Lower leg skin (tissue), 4 donors: ENCODE measurements at regions not wholly inside any gene's neighbourhood (a gene's known extent, or its start where the extent isn't known, plus 50 kb on each side); places are given as distances from the start of the nearest gene placed in this dataset.

Source experiments
- DNase-seq, 2 donors: peaks; one replicate each; pipeline ENCODE4 v3.0.0-alpha.2; 2019; ENCODE audit warnings: low spot score in 2 of 2
- H3K4me3 ChIP-seq: fragments of 200-600 bp; sonication (generic); 2 replicates; pipeline ENCODE4 v1.5.1; 2017; ENCODE audit warnings: mild to moderate bottlenecking, low read depth; ENCODE audit not compliant: poor library complexity, severe bottlenecking
- POLR2A ChIP-seq, 2 donors: fragments of 450-650 bp; IDR thresholded peaks; one replicate each; pipeline ENCODE4 v1.6.1; 2016 to 2017; ENCODE audit warnings: antibody characterized with exemption in 2 of 2, mild to moderate bottlenecking in 1 of 2, moderate library complexity in 1 of 2
- WGBS, 2 donors: methylation state at CpG; one replicate each; pipeline ENCODE4 v1.1.5; 2018; 5-methylcytosine and 5-hydroxymethylcytosine counted together
- intact Hi-C: fragments of 100-400 bp; cut with DNase I; formaldehyde crosslinking; loops from one replicate; pipeline ENCODE4 v1.15.0; 2023; ENCODE audit warnings: low total_unique reads
- TF ChIP-seq, protein P1 (sequence below), 3 donors: fragments of 450-650 bp; IDR thresholded peaks; one replicate each; pipeline ENCODE4 v1.5.1; 2016; ENCODE audit warnings: antibody characterized with exemption in 3 of 3, mild to moderate bottlenecking in 3 of 3, moderate library complexity in 2 of 3

DNA sequence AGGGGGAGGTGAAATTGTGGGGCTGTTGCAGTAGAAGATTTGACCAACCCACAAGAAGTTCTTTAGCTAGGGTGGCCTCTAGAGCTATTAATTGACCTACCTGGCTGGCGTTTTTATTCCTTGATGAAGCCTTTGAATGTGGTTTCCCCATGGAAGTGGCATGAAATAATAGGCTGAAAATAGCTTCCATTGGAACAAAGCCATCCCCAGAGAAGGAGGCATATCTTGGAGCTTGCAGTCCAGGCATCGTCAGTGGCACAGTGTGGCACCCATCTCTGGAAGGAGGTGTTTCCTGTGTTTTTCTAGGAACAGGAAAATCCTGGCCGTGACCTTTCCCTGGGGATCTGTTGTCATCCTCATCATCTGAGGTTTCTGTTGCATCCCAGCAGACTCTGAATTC, 96.3 kb upstream of the WDR1 start:
- TF ChIP-seq, protein P1, sequence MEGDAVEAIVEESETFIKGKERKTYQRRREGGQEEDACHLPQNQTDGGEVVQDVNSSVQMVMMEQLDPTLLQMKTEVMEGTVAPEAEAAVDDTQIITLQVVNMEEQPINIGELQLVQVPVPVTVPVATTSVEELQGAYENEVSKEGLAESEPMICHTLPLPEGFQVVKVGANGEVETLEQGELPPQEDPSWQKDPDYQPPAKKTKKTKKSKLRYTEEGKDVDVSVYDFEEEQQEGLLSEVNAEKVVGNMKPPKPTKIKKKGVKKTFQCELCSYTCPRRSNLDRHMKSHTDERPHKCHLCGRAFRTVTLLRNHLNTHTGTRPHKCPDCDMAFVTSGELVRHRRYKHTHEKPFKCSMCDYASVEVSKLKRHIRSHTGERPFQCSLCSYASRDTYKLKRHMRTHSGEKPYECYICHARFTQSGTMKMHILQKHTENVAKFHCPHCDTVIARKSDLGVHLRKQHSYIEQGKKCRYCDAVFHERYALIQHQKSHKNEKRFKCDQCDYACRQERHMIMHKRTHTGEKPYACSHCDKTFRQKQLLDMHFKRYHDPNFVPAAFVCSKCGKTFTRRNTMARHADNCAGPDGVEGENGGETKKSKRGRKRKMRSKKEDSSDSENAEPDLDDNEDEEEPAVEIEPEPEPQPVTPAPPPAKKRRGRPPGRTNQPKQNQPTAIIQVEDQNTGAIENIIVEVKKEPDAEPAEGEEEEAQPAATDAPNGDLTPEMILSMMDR (IDR thresholded peaks at IDR 0.05) = no peak
- no peak for TF ChIP-seq POLR2A (IDR thresholded peaks at IDR 0.05)
- no peak for DNase-seq
- no peak overlapping the region for H3K4me3 ChIP-seq
- WGBS, 2 donors = 60 to 64% methylated on average over 3 of the region's 3 CpGs
- intact Hi-C loops = no loop called here

DNA sequence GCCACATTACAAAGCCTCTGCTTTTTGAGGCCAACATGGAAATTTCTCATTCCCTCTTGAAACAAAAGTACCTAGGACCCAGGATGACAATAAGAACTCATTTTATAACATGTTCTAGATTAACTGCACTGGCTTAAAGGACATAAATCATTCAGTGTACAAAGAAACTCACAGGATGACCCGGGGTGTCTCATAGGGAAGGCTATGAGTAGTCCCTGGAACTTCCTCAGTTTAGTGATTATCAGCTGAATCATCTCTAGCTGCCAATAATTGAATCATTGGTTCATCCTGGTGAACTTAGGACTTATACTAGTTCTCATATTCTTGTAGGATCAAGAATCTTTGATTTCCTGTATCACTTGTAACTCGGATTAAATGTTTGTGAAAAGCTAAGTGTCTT, 95.8 kb upstream of the WDR1 start:
- no peak for TF ChIP-seq POLR2A (IDR thresholded peaks at IDR 0.05)
- TF ChIP-seq, protein P1 (IDR thresholded peaks at IDR 0.05) = no peak
- 79 to 80% methylated on average over 2 of the region's 2 CpGs for WGBS, 2 donors
- no peak overlapping the region for H3K4me3 ChIP-seq
- intact Hi-C loops = no loop called here
- DNase-seq = no peak

DNA sequence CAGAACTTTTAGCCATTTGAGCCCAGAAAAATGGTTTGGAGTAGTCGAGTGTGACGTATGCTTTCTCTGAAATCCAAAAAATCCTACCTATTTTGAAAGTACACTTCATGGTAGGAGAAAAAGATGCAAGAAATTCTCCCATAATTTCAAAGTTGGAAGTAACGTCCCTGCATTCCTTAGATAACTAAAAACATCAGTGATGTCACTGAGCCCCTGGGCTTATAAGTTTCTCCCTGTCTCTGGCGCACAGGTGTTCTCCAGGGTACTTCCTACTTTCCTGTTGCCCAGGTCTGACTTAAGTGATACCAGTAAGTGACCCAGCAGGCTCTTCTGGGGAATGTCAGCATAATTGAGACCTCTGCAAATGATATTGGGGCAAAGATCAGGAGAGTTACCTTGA, 90.5 kb upstream of the WDR1 start:
- no peak for DNase-seq
- TF ChIP-seq, protein P1 (IDR thresholded peaks at IDR 0.05) = no peak
- no peak for TF ChIP-seq POLR2A (IDR thresholded peaks at IDR 0.05)
- H3K4me3 ChIP-seq = no peak overlapping the region
- intact Hi-C loops = loop anchor here (2.0 kb wide), 1 partner anchor 28 kb away; no protein-coding TSS in a partner anchor
- 35 to 41% methylated on average over 4 of the region's 4 CpGs for WGBS, 2 donors

DNA sequence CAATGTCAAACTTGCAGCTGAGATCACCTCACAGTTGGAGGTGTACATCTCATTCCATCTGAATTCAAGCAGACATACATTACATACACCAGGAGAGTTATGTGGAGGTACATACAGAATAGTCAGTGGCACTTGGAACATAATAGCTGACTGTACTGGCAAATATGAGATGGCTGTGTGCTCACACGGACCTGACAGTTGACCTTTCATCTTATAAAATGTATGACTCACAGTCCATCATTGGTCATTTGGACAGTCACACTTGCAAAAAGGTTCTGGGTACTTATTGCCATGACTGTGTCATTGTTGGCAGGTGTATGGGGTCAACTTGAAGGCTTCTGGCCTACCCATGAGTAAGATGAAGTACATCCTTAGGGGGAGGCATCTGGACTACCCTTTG, 88.6 kb upstream of the WDR1 start:
- no peak for DNase-seq
- 63 to 68% methylated on average over 1 of the region's 1 CpG for WGBS, 2 donors
- TF ChIP-seq, protein P1 (IDR thresholded peaks at IDR 0.05) = no peak
- TF ChIP-seq POLR2A (IDR thresholded peaks at IDR 0.05) = no peak
- intact Hi-C loops = no loop called here
- no peak overlapping the region for H3K4me3 ChIP-seq

DNA sequence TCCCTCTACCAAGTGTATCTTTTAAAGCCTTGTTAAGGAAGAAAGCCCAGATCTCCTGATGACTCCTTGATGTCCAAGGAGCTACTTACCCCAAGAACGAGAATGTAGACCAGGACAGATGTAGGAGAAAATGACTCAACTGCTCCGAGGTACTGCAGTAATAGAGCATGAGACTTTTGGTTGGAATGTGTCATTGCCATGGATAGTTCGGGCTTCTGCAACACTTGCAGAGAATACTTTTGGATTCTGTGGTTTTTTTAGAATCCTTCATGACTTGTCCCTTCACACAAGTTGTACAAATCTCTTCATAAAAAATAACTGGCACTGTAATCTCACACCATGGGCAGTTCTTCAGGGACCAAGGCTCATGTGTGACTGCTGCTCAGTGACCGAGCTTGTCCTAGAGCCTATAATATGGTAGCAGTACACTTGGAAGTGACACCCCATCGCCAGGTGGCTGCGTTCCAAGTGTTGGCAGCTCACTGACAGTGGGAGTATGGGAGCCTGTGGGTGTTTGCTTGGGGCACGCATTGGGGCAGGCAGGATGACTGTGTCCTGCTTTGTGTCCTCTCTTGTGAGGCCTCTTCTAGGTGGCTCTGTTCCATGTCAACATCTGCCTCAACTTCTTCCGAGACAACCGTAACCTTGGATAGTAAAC, 87.9 kb upstream of the WDR1 start:
- WGBS, 2 donors = 87% methylated on average over 9 of the region's 9 CpGs
- TF ChIP-seq, protein P1 (IDR thresholded peaks at IDR 0.05) = no peak
- no peak for TF ChIP-seq POLR2A (IDR thresholded peaks at IDR 0.05)
- intact Hi-C loops = no loop called here
- no peak overlapping the region for H3K4me3 ChIP-seq
- no peak for DNase-seq

DNA sequence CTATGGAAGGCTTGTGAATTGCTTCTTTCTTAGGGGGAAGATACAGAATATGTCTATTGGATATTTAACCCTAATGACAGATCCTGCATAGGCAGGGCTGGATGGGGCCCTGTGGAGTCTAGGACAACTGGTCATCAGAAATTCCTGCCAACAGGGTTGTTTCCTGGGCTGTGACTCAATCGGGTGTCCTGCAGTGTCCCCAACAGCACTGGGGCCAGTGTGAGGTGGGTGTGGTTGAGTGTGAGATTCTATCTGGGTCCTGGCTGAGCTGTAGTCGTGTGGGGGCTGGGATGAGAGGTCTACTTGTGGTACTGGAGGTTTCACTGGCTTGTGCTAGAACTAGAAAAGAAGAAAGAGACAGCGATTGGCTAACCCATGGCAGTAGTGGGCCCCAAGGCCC, 87.3 kb upstream of the WDR1 start:
- DNase-seq = no peak
- intact Hi-C loops = no loop called here

More for the DNA sequence above, 87.3 kb upstream of the WDR1 start:
- TF ChIP-seq, protein P1 (IDR thresholded peaks at IDR 0.05) = no peak
- TF ChIP-seq POLR2A (IDR thresholded peaks at IDR 0.05) = no peak
- H3K4me3 ChIP-seq = no peak overlapping the region
- WGBS, 2 donors = 81% methylated on average over 3 of the region's 3 CpGs
